GM12878 (cell line): ENCODE measurements at regions not wholly inside any gene's neighbourhood (a gene's known extent, or its start where the extent isn't known, plus 50 kb on each side); places are given as distances from the start of the nearest gene placed in this dataset.

Experiments
- ATAC-seq: fragments of 200-7000 bp; cut with Tn5 transposase; 3 replicates; pipeline ENCODE4 v1.9.1; 2020; ENCODE audit warnings: mild to moderate bottlenecking, moderate library complexity
- BruUV-seq: library from RNA; stranded (reverse); fragments of 400-500 nt; replicated peaks from 2 replicates; lab custom pipeline; 2021; lab: Mats Ljungman, UMichigan
- CTCF ChIA-PET: fragments of 300-600 bp; sonication (Branson Sonifier 250); formaldehyde crosslinking; extraction: SDS; loops from one replicate; lab custom pipeline; 2021; ENCODE audit warnings: inconsistent platforms; lab: Yijun Ruan, JAX
- POLR2A ChIA-PET: fragments of 350-600 bp; formaldehyde crosslinking; extraction: SDS; loops from one replicate; lab custom pipeline; 2021; ENCODE audit warnings: inconsistent platforms; lab: Charles Lee
- RAD21 ChIA-PET: fragments of 300-600 bp; sonication (Branson Sonifier 250); formaldehyde crosslinking; loops from one replicate; lab custom pipeline; 2023; ENCODE audit warnings: antibody characterized with exemption; ENCODE audit not compliant: unreplicated experiment; lab: Charles Lee
- SMC1A ChIA-PET: fragments of 300-600 bp; sonication (Branson Sonifier 250); formaldehyde crosslinking; loops from one replicate; lab custom pipeline; 2023; ENCODE audit not compliant: unreplicated experiment, uncharacterized antibody; lab: Charles Lee
- DNase-seq: peaks from one replicate; pipeline ENCODE4 v3.0.0-alpha.2; 2011; ENCODE audit warnings: low read depth, low spot score
- FAIRE-seq: peaks from 3 replicates; lab custom pipeline; 2011; peaks lifted over from hg19 to GRCh38; lab: Jason Lieb, UNC
- H2AFZ ChIP-seq: 2 replicates; pipeline ENCODE4 v1.6.0; 2011; ENCODE audit warnings: low read depth, low read length, control low read depth; ENCODE audit not compliant: control insufficient read depth
- H3K27ac ChIP-seq: 2 replicates; pipeline ENCODE4 v1.5.1; 2011; ENCODE audit warnings: control low read depth; ENCODE audit not compliant: control insufficient read depth, insufficient read depth
- H3K27me3 ChIP-seq, 2 experiments: replicated peaks in 1 of 2; 2 replicates each; pipeline versions ENCODE4 v1.6.0 to v1.6.1; 2011; ENCODE audit warnings: low read length in 1 of 2; ENCODE audit not compliant: control insufficient read depth in 2 of 2, insufficient read depth in 2 of 2
- H3K36me3 ChIP-seq, 2 experiments: 2 replicates each; pipeline ENCODE4 v1.5.1; 2011; ENCODE audit warnings: low read length in 1 of 2; ENCODE audit not compliant: control insufficient read depth in 2 of 2, insufficient read depth in 2 of 2
- H3K4me1 ChIP-seq: 2 replicates; pipeline ENCODE4 v1.6.1; 2011; ENCODE audit warnings: mild to moderate bottlenecking, low read length, moderate library complexity, mixed read lengths; ENCODE audit not compliant: control insufficient read depth, insufficient read depth
- H3K4me2 ChIP-seq: 2 replicates; pipeline ENCODE4 v1.6.0; 2011; ENCODE audit warnings: control low read depth; ENCODE audit not compliant: control insufficient read depth, insufficient read depth
- H3K4me3 ChIP-seq: fragments of 200-600 bp; sonication (generic); 2 replicates; pipeline ENCODE4 v1.5.1; 2016
- H3K79me2 ChIP-seq: 2 replicates; pipeline ENCODE4 v1.6.0; 2011; ENCODE audit warnings: low read length; ENCODE audit not compliant: control insufficient read depth, insufficient read depth
- H3K9ac ChIP-seq: 2 replicates; pipeline ENCODE4 v1.8.0; 2011; ENCODE audit warnings: low read length, control low read depth, mixed read lengths; ENCODE audit not compliant: control insufficient read depth, insufficient read depth
- H3K9me3 ChIP-seq: replicated peaks from 3 replicates; pipeline ENCODE4 v1.5.1; 2011; ENCODE audit warnings: mild to moderate bottlenecking, low read length; ENCODE audit not compliant: control insufficient read depth, insufficient read depth
- H4K20me1 ChIP-seq: 2 replicates; pipeline ENCODE4 v1.6.0; 2011; ENCODE audit not compliant: control insufficient read depth, insufficient read depth
- BHLHE40 ChIP-seq, 2 experiments: fragments of 450-650 bp in 1 of 2; IDR thresholded peaks; 2 replicates each; pipeline ENCODE4 v1.6.1; 2011 to 2017; ENCODE audit warnings: low read depth in 2 of 2, borderline replicate concordance in 1 of 2, improper control_type of control experiment in 1 of 2, low read length in 1 of 2, mild to moderate bottlenecking in 1 of 2
- CHD1 ChIP-seq: IDR thresholded peaks from 2 replicates; pipeline ENCODE4 v1.6.1; 2012; ENCODE audit warnings: low read depth, low read length, improper control_type of control experiment
- E2F4 ChIP-seq: IDR thresholded peaks from 2 replicates; pipeline ENCODE4 v1.6.1; 2012; ENCODE audit warnings: low read depth, low read length, improper control_type of control experiment
- ELK1 ChIP-seq: IDR thresholded peaks from 2 replicates; pipeline ENCODE4 v1.6.1; 2012; ENCODE audit warnings: low read depth, low read length, improper control_type of control experiment
- EZH2 ChIP-seq: IDR thresholded peaks from 2 replicates; pipeline ENCODE4 v1.6.1; 2012; ENCODE audit warnings: low read depth, mild to moderate bottlenecking, control low read depth, inconsistent platforms, low read length, borderline replicate concordance; ENCODE audit not compliant: control insufficient read depth
- HCFC1 ChIP-seq: fragments of 150-350 bp; IDR thresholded peaks from 2 replicates; pipeline ENCODE4 v1.6.1; 2014; ENCODE audit warnings: low read length
- HDAC2 ChIP-seq: fragments of 200-600 bp; sonication (generic); IDR thresholded peaks from 2 replicates; pipeline ENCODE4 v1.6.1; 2017
- PAX8 ChIP-seq: fragments of 450-650 bp; IDR thresholded peaks from 2 replicates; pipeline ENCODE4 v1.6.1; 2017; ENCODE audit warnings: mild to moderate bottlenecking, moderate library complexity
- PBX3 ChIP-seq: IDR thresholded peaks from 2 replicates; pipeline ENCODE4 v1.6.1; 2011; ENCODE audit warnings: mild to moderate bottlenecking, low read depth, low read length, moderate library complexity; ENCODE audit not compliant: insufficient replicate concordance
- RELB ChIP-seq: fragments of 450-650 bp; IDR thresholded peaks from 2 replicates; pipeline ENCODE4 v1.6.1; 2017; ENCODE audit warnings: low read depth, mild to moderate bottlenecking, moderate library complexity
- SIX5 ChIP-seq: IDR thresholded peaks from 2 replicates; pipeline ENCODE4 v1.6.1; 2011; ENCODE audit warnings: mild to moderate bottlenecking, low read depth, low read length, moderate library complexity; ENCODE audit not compliant: severe bottlenecking
- SREBF2 ChIP-seq: IDR thresholded peaks from 2 replicates; pipeline ENCODE4 v1.6.1; 2012; ENCODE audit warnings: mild to moderate bottlenecking, low read length
- STAT3 ChIP-seq: IDR thresholded peaks from 2 replicates; pipeline ENCODE4 v1.6.1; 2011; ENCODE audit warnings: low read depth, low read length, improper control_type of control experiment
- WRNIP1 ChIP-seq: IDR thresholded peaks from 2 replicates; pipeline ENCODE4 v1.6.1; 2011; ENCODE audit warnings: low read depth, low read length, improper control_type of control experiment, borderline replicate concordance
- ZBED1 ChIP-seq: IDR thresholded peaks from 2 replicates; pipeline ENCODE4 v1.6.1; 2016; ENCODE audit warnings: borderline replicate concordance
- ZNF207 ChIP-seq: fragments of 450-650 bp; IDR thresholded peaks from 2 replicates; pipeline ENCODE4 v1.6.1; 2014; ENCODE audit warnings: antibody characterized with exemption, mild to moderate bottlenecking, borderline replicate concordance
- ZNF687 ChIP-seq: fragments of 450-650 bp; IDR thresholded peaks from 2 replicates; pipeline ENCODE4 v1.6.1; 2017; ENCODE audit warnings: mild to moderate bottlenecking, moderate library complexity
- WGBS: methylation state at CpG from one replicate; pipeline ENCODE4 v1.1.6; 2016; ENCODE audit warnings: low lambda C conversion rate; ENCODE audit not compliant: insufficient replicate concordance, insufficient coverage; ENCODE audit errors: missing lambda C conversion rate; 5-methylcytosine and 5-hydroxymethylcytosine counted together
- in situ Hi-C: fragments of 300-500 bp; cut with MboI; formaldehyde crosslinking; loops from 9 replicates; pipeline ENCODE4 v1.14.3; 2018; ENCODE audit warnings: mixed read lengths
- intact Hi-C: fragments of 100-400 bp; cut with micrococcal nuclease; formaldehyde crosslinking; loops from one replicate; pipeline ENCODE4 v1.14.2; 2022; ENCODE audit not compliant: unreplicated experiment

GRCh38 chr3:46141813-46142212 lies 66.3 kb downstream of the CCR1 start:
- BruUV-seq: no TSS peak
- Histone ChIP-seq H3K4me1 (no peaks in the 10 kb centered on the region), H3K9me3 (no peaks in the 10 kb centered on the region; the same call in 2 of the 3 replicates), H3K4me2 (no peak overlapping the region), H3K79me2 (no peaks in the 10 kb centered on the region), H3K27ac (no peak overlapping the region), H4K20me1 (no peaks in the 10 kb centered on the region), H3K27me3 (no peaks in the 10 kb centered on the region), H3K36me3 (no peaks in the 10 kb centered on the region), H3K4me3 (no peak overlapping the region), H2AFZ (no peak overlapping the region), H3K9ac (no peak overlapping the region)
- TF ChIP-seq BHLHE40 (IDR thresholded peaks at IDR 0.05; ENCODE audit: borderline replicate concordance in 1 of 2, low read depth in 2 of 2, low read length in 1 of 2) (no peak), PAX8 (no peak), E2F4 (no peak), ELK1 (no peak), ZNF687 (no peak), HCFC1 (no peak), RELB (no peak), ZNF207 (no peak), STAT3 (no peak), EZH2 (no peak), SREBF2 (no peak), HDAC2 (no peak), CHD1 (no peak), ZBED1 (no peak), SIX5 (no peak), WRNIP1 (no peak), PBX3 (no peak)
- ATAC-seq (no peak), DNase-seq (no peak), FAIRE-seq (no peak)
- intact Hi-C loops: no loop called here
- in situ Hi-C loops: no loop called here
- POLR2A ChIA-PET: no interaction called here
- SMC1A ChIA-PET: no interaction called here
- RAD21 ChIA-PET: no interaction called here
- WGBS: 65% methylated on average over 9 of the region's 9 CpGs
- CTCF ChIA-PET: no interaction called here
